Fibroblast of skin of left biceps (primary cell): ENCODE measurements at regions not wholly inside any gene's neighbourhood (a gene's known extent, or its start where the extent isn't known, plus 50 kb on each side); places are given as distances from the start of the nearest gene placed in this dataset.
"Not testable (repeated sequence)": the region's sequence is repeated elsewhere in the genome, so short reads cannot be mapped to it uniquely, and the experiment has no call there.

Experiments
- DNase-seq, 2 experiments: peaks; one replicate each; pipeline ENCODE4 v3.0.0-alpha.2; 2013; ENCODE audit warnings: low read depth in 2 of 2

DNA sequence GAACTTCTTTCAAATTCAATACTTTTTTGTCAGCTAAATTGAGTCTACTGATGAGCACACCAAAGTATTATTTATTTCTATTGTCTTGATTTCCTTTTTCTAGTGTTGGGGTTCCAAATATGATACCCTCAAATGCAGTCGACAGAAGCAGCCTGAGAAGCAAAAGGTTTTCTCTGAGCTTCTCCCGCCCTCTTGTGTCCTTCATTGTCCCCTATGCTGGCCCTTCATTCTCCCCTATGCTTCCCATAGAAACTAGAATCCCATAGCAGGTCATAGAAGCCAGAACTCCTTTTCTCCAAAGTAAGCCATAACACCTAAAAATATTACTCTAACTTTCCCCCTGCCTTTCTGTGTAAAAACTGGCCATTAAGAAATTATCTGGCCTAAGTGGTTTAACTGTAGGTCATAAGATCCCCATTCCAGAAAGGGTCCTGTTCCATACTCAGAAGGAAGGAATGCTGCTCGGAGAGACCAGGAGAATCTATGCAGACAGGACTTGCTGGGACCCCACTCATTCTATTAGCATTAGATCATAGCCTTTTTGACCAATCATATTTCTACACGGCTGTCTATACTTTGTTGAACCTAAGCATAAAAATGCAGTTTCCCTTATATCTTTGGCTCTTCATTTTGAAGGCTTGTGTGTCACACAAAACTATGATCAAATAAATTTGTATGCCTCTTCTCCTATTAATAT, 764.6 kb upstream of the PKDCC start:
- no peak for DNase-seq

GRCh38 chr2:41293491-41293890, 754.3 kb upstream of the PKDCC start:
- DNase-seq, result no peak

DNA sequence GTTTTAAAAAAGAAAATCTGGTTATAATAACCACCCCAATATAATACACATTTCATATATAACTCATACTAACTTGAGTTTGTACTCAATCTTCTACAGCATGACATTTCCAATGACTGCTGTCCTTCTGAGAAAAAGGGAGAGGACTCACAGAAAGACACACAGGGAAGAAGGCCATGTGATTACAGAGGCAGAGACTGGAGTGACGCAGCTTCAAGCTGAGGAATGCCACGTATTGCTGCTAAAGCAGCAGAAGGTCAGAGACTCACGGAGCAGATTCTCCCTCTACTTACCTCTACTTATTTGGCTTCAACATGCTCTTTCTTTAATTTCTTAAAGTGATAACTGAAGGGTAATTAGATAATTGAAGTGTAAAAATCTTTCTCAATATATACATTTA, 753.5 kb upstream of the PKDCC start:
- DNase-seq, result no peak

DNA sequence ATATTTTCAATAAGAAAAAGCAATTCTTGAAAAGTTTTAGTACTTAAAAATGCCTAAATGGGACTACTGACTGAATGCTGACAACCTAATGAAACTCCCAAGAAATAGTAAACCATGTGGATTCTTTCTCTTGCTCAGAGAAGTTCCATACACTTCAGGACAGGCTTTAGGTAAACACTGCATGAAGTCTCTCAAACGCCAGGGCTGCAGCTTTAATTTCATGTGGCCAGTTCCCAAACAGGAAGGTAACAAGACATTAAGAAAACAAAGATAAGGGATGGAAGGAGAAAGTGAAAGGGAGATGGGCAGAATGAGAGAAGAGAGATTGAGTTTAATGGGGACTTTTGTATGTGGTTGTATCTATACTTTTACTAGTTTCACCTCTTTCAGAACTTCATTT, 734.7 kb upstream of the PKDCC start:
- DNase-seq, result no peak

GRCh38 chr2:41314511-41315070, 733.2 kb upstream of the PKDCC start:
- no peak for DNase-seq

DNA sequence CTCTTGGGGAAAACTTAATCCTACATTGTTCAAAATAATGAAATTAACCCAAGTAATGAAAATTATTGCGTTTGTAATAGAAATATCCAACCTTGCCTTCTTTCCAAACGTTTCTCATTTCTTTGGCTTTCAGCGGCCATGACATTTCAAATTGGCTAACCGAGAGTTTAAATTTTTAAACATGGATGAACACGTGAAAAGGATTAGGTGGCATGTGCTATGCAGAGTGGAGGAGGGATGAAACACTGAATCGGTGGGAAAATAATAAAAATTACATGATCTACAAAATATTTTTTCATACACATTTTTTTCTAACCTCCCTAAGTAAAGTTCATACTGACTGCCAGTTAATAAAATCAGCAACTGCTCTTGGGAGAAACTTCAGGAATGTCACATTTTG, 728.4 kb upstream of the PKDCC start:
- no peak for DNase-seq

DNA sequence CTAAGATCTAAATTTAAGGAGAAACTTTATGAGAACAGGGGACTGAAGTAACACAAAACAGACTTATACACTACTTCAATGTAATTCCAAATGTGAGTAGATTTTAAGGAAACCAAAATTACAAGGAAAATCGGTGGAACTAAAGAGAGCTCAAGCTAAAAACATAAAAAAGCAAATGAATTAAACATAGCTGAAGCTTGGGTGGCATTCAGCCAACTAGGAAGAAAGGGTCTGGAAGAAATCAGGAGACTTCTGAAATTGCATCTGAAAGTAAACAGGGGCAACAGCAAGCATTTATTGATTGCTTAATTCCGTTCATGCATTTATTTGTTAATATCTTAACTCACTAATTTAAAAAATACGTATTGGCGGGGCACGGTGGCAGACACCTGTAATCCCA, 727.3 kb upstream of the PKDCC start:
- DNase-seq, result no peak

- no peak for DNase-seq
Measured at GRCh38 chr2:41321351-41321750, 726.5 kb upstream of the PKDCC start.

GRCh38 chr2:41326851-41327250, 721.0 kb upstream of the PKDCC start:
- DNase-seq, result no peak

GRCh38 chr2:41329040-41329439, 718.8 kb upstream of the PKDCC start:
- no peak for DNase-seq

GRCh38 chr2:41334159-41334558, 713.7 kb upstream of the PKDCC start:
- no peak for DNase-seq

GRCh38 chr2:41335573-41335972, 712.2 kb upstream of the PKDCC start:
- DNase-seq, result not testable (repeated sequence)

GRCh38 chr2:41337956-41338355, 709.9 kb upstream of the PKDCC start:
- DNase-seq, result no peak

DNA sequence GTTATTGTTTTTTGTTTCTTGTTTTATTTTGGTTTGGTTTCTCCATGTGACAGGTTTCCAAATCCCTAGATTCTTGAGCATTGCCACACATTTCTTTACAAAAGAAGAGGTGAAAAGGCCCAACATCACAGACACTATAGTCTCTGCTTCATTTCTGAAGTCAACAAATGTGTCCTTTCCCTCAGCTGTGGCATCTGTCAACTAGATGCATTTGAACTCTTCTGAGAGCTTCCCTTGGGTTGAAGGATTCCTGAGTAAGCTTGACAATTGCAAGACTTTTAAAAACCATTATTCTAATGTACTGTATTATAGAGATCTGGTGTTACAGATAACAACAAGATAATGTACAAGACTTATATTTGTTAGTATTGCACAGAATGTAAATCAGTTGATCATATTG, 703.3 kb upstream of the PKDCC start:
- DNase-seq, result no peak

- DNase-seq, result no peak
Measured at GRCh38 chr2:41353060-41353459, 694.8 kb upstream of the PKDCC start.

DNA sequence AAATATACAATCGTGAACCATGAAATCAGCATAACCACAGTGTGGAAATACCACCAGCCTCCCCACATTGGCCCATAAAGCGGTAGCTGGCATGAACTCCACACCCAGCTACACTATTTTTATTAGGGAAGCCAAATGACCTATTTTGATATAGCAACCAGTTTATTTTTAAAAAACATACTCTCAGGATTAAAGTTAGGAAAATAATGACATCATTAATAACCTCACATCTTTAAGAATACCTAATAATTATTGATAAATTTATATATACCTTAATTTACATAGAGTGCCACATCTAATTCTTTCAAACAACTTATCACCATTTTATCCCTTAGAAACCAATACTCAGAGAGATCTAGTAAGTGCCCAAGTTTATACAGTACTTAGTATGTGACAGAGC, 692.0 kb upstream of the PKDCC start:
- no peak for DNase-seq

DNA sequence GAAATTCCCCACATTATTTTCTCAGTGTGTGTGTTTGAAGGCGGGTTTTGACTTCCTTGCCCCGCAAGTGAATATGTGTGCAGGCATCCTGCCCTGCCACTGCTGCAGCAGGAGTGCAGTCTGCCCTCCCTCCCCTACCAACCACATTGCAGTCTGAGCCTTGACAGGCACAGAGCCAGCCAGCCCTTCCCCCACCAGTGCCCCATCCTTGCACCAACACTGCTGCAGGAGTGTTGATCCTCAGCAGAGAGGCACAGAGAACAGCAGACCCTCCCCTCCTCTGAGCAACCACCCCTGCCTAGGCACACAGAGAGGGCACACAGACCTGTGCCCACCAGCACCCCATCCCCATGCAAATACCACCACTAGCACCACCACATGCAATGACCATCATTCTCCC, 683.0 kb upstream of the PKDCC start:
- no peak for DNase-seq

DNA sequence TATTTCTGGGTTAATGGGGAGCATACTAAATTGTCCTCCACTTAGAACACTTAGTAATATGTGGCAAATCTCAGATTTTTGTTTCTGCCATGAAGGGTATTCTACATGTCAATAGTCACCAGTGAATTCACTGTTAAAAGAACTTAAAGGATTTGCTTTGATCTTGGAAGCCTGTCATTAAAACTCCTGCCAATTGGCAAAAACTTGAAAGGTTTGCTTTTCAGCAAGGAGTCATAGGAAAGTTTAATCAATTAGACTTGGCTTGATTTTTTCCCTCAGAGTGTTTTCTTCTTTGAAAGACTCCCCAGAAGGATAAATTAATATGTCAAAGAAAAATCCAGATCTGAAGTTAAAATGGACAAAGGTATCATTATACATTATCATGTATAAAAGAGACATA, 671.9 kb upstream of the PKDCC start:
- no peak for DNase-seq

- no peak for DNase-seq
Measured at GRCh38 chr2:41377837-41378236, 670.0 kb upstream of the PKDCC start.

DNA sequence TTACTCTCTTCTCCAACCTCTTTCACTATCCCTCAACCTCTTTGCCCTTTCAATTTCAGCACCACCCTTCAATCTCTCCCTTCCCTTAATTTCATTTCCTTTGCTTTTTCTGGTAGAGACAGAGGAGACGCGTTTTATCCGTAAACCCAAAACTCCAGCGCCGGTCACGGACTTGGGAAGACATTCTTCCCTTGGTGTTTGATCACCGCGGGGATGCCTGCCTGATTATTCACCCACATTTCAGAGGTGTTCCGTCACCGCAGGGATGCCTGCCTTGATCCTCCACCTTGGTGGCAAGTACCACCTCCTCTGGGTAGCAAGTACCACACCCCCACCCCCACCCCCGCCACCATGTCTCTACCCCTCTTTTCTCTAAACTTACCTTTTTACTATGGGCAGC, 669.4 kb upstream of the PKDCC start:
- no peak for DNase-seq

GRCh38 chr2:41379496-41380221, 668.2 kb upstream of the PKDCC start:
- DNase-seq, result no peak

DNA sequence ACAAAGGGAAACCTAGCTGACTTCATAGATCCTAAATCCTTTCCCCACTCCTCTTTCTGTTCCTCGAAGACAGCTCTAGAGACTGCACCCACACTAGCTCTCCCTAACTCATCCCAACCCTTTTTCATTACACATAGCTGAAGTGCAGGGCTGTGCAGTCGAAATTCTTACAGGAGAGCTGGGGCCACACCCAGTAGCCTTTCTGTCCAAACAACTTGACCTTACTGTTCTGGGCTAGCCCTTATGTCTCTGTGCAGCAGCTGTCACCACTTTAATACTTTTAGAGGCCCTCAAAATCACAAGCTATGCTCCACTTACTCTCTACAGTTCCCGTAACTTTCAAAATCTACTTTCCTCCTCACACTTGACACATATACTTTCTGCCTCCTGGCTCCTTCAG, 666.1 kb upstream of the PKDCC start:
- DNase-seq, result no peak

DNA sequence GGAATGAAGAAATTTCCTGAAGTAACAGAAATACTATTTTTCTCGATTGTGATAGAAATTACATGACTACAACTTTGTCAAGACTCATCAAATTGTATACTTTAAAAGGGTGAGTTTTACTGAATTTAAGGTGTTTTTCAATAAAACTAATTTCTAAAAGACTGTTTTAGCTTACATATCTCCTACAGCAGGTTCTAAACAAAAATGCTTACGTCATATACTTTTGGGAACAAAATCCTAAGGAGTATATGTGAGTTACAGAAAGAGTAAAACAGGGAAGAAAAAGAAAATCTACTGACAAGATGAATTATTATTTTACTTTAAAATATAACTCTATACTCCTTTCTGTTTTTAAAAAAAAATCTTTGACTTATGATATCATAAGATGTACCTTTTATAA, 660.3 kb upstream of the PKDCC start:
- DNase-seq, result no peak
